ENCODE measurements at regions not wholly inside any gene's neighbourhood (a gene's known extent, or its start where the extent isn't known, plus 50 kb on each side); places are given as distances from the start of the nearest gene placed in this dataset.

- no peak for DNase-seq
- no peak overlapping the region for H3K27ac Mint-ChIP-seq
- H3K36me3 Mint-ChIP-seq (ENCODE audit: low read depth): no peaks in the 10 kb centered on the region
- H3K4me3 Mint-ChIP-seq: no peak overlapping the region
- no peaks in the 10 kb centered on the region for H3K4me1 Mint-ChIP-seq
- H3K9me3 Mint-ChIP-seq: peaks cover 11% of the 10 kb centered on the region
- ATAC-seq: no peak
- no peaks in the 10 kb centered on the region for H3K27me3 Mint-ChIP-seq
These were observed 650.8 kb downstream of the DCDC2C start for GRCh38 chr2:4354164-4354563.

DNA sequence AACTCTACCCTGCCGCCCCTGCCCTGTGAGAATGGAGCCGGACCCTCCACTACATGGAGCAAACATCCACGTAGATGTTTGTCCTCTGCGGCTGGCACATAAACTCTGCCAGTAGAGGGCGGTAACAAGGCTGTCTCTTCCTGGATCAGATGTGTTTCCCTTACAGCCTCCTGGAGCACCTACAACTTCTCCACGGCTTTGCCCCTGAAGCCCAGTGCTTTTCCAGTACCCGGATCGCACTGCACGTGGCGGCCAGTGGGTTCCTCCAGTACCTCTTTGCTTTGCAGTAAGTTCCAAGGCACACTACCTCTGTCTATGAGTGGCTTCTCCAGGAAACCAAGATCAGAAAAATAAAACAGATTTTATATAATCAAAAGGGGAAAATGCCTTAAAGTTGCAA, 651.3 kb downstream of the DCDC2C start:
- Mint-ChIP-seq H3K36me3 (ENCODE audit: low read depth) (no peaks in the 10 kb centered on the region), H3K27me3 (no peaks in the 10 kb centered on the region), H3K9me3 (peaks cover 11% of the 10 kb centered on the region), H3K4me1 (no peaks in the 10 kb centered on the region), H3K4me3 (no peak overlapping the region), H3K27ac (no peak overlapping the region)
- no peak for DNase-seq
- ATAC-seq: no peak

DNA sequence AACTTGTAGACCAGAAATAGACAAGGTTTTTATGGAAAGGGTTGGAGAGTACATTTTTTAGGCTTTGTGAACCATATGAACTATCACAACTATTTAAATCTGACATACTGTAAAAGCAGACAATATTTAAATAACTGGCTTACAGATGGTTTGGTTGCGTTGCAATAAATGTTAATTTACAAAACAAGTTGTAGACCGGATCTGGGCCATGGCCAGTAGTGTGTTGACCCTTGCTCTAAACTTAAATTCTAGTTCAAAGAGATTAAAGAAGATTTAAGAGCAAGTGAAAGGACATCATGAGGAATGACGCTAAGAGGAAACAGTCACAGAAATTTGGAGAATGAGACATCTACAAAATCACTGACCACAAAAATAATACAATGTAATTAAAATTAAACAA, 652.7 kb downstream of the DCDC2C start:
- H3K4me3 Mint-ChIP-seq: no peak overlapping the region
- H3K27me3 Mint-ChIP-seq: no peaks in the 10 kb centered on the region
- H3K4me1 Mint-ChIP-seq: no peaks in the 10 kb centered on the region
- no peaks in the 10 kb centered on the region for H3K36me3 Mint-ChIP-seq (ENCODE audit: low read depth)
- DNase-seq: no peak
- H3K27ac Mint-ChIP-seq: no peak overlapping the region
- no peak for ATAC-seq
- peaks cover 6% of the 10 kb centered on the region for H3K9me3 Mint-ChIP-seq

DNA sequence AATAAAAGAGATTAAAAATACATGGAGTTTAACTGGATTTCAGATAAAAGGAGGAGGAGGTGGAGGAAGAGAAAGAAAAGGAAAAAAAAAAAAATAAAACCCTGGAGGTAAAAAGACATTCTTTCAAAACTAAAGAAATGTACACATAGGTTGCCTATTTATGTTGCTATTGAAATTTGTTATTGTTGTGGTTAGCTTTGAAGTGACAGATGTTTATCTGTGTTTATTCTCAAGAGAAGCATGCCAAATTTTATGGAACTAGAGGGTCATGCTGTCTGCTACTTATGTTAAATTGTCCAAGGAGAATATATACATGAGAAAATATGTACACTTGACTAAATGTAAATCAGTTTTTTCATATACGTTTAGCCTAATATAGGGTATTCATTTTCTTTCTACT, 653.2 kb downstream of the DCDC2C start:
- peaks cover 6% of the 10 kb centered on the region for H3K9me3 Mint-ChIP-seq
- no peaks in the 10 kb centered on the region for H3K4me1 Mint-ChIP-seq
- DNase-seq: no peak
- no peaks in the 10 kb centered on the region for H3K36me3 Mint-ChIP-seq (ENCODE audit: low read depth)
- H3K27me3 Mint-ChIP-seq: no peaks in the 10 kb centered on the region
- ATAC-seq: no peak
- H3K27ac Mint-ChIP-seq: no peak overlapping the region
- no peak overlapping the region for H3K4me3 Mint-ChIP-seq

GRCh38 chr2:4357121-4357520, 653.7 kb downstream of the DCDC2C start:
- Mint-ChIP-seq H3K36me3 (ENCODE audit: low read depth) (no peaks in the 10 kb centered on the region), H3K27me3 (no peaks in the 10 kb centered on the region), H3K4me1 (no peaks in the 10 kb centered on the region), H3K27ac (no peak overlapping the region), H3K9me3 (peaks cover 6% of the 10 kb centered on the region), H3K4me3 (no peak overlapping the region)
- ATAC-seq (no peak), DNase-seq (no peak)

- Mint-ChIP-seq H3K36me3 (ENCODE audit: low read depth) (no peaks in the 10 kb centered on the region), H3K4me3 (no peak overlapping the region), H3K27me3 (no peaks in the 10 kb centered on the region), H3K27ac (no peak overlapping the region), H3K4me1 (no peaks in the 10 kb centered on the region), H3K9me3 (peaks cover 16% of the 10 kb centered on the region)
- DNase-seq (no peak), ATAC-seq (no peak)
These were observed 655.5 kb downstream of the DCDC2C start for GRCh38 chr2:4358837-4359236.

DNA sequence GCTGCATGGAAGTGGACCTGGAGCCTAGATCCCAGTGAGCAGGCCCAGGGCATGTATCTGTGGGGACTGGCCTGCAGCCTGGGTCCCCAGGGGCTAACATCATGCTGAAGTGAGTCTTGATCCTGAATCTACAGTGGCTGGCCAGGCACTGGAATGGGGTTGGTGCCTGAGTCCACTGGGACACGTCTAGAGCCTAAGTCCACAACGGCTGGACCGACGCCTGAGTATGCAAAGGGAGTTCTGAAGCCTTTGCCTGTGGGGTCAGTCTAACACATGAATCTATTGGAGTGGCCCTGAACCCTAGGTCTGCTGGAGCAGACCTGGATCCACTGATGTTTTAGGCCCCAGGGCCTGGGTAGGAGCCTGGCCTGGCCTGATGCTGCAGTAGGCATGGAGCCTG, 665.5 kb downstream of the DCDC2C start:
- DNase-seq (no peak), ATAC-seq (no peak)
- no peak overlapping the region for H3K27ac Mint-ChIP-seq
- H3K4me1 Mint-ChIP-seq: no peaks in the 10 kb centered on the region
- H3K27me3 Mint-ChIP-seq: no peaks in the 10 kb centered on the region
- no peak overlapping the region for H3K4me3 Mint-ChIP-seq
- no peaks in the 10 kb centered on the region for H3K36me3 Mint-ChIP-seq (ENCODE audit: low read depth)
- peaks cover 18% of the 10 kb centered on the region for H3K9me3 Mint-ChIP-seq

GRCh38 chr2:4369826-4370419, 666.5 kb downstream of the DCDC2C start:
- Mint-ChIP-seq H3K4me3 (no peak overlapping the region), H3K27ac (no peak overlapping the region), H3K4me1 (no peaks in the 10 kb centered on the region), H3K27me3 (no peaks in the 10 kb centered on the region), H3K9me3 (peaks cover 18% of the 10 kb centered on the region), H3K36me3 (ENCODE audit: low read depth) (no peaks in the 10 kb centered on the region)
- DNase-seq (no peak), ATAC-seq (no peak)

- Mint-ChIP-seq H3K36me3 (ENCODE audit: low read depth) (no peaks in the 10 kb centered on the region), H3K27ac (no peak overlapping the region), H3K27me3 (no peaks in the 10 kb centered on the region), H3K9me3 (peaks cover 18% of the 10 kb centered on the region), H3K4me1 (no peaks in the 10 kb centered on the region), H3K4me3 (no peak overlapping the region)
- no peak for ATAC-seq
- DNase-seq: no peak
These were observed 667.2 kb downstream of the DCDC2C start for GRCh38 chr2:4370422-4371090.

DNA sequence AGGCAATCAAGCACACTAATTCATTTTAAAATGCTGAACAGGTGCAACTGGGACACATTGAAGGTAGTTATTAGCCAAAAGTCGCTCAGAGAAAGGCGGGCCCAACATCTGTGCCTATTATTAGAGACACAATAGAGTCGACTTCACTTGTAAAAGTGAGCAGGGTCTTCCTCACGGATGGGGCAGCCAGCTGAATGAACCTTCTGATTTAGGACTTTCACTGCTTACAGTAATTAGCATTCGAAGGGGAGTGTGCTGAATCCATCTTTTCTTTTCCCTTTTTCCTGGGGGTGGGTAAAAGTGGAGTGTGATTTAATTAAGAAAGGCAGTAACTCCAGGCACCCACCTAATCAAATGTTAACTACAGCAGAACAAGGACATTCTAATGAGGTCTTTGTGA, 677.7 kb downstream of the DCDC2C start:
- DNase-seq (no peak), ATAC-seq (no peak)
- no peak overlapping the region for H3K4me3 Mint-ChIP-seq
- no peaks in the 10 kb centered on the region for H3K36me3 Mint-ChIP-seq (ENCODE audit: low read depth)
- H3K27ac Mint-ChIP-seq: no peak overlapping the region
- H3K9me3 Mint-ChIP-seq: peaks cover 13% of the 10 kb centered on the region
- H3K27me3 Mint-ChIP-seq: no peaks in the 10 kb centered on the region
- no peaks in the 10 kb centered on the region for H3K4me1 Mint-ChIP-seq

DNA sequence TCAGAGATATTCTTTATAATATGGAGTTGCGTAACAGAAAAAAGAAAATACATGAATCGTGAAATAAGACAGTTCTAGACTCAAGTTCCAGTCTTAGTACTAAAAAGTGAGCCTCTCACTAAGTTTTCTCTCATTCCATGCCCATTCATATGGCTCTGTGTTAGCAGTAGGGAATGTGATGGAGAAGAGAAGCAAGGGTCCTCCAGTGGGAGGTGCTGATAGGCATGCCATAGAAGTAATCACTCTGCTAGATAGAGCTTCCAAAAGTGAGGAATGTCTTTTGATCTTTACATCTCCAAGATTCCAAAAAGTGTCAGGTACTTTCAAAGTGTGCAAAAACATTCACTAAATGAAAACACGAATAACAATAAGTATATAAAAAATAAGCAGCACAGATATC, 678.4 kb downstream of the DCDC2C start:
- no peaks in the 10 kb centered on the region for H3K4me1 Mint-ChIP-seq
- H3K4me3 Mint-ChIP-seq: no peak overlapping the region
- no peak for ATAC-seq
- no peaks in the 10 kb centered on the region for H3K36me3 Mint-ChIP-seq (ENCODE audit: low read depth)
- H3K9me3 Mint-ChIP-seq: peaks cover 6% of the 10 kb centered on the region
- no peaks in the 10 kb centered on the region for H3K27me3 Mint-ChIP-seq
- no peak overlapping the region for H3K27ac Mint-ChIP-seq
- DNase-seq: no peak

- DNase-seq (no peak), ATAC-seq (no peak)
- no peak overlapping the region for H3K27ac Mint-ChIP-seq
- H3K4me3 Mint-ChIP-seq: no peak overlapping the region
- peaks cover 26% of the 10 kb centered on the region for H3K9me3 Mint-ChIP-seq
- H3K27me3 Mint-ChIP-seq: no peaks in the 10 kb centered on the region
- no peaks in the 10 kb centered on the region for H3K4me1 Mint-ChIP-seq
- H3K36me3 Mint-ChIP-seq (ENCODE audit: low read depth): no peaks in the 10 kb centered on the region
These were observed 687.6 kb downstream of the DCDC2C start for GRCh38 chr2:4391013-4391412.

DNA sequence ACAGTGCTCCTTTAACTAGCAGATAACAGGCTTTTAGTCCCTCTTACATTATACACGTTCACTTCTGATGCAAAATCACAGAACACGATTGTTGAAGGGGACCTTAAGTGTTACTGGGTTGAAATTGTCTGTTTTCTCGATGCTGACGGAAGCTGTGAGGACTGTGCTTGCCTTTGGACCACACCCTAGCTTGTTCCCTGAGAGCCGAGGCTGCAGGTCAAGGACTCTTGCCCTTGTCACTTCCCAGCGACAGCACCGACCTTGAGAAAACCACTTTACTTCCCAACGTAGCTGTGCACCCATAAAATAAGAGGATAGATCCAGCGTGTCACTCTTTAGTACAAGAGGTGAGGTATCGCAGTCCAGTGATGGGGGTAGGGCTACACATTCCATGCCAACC, 701.0 kb downstream of the DCDC2C start:
- peaks cover 6% of the 10 kb centered on the region for H3K9me3 Mint-ChIP-seq
- no peak overlapping the region for H3K4me3 Mint-ChIP-seq
- no peak overlapping the region for H3K27ac Mint-ChIP-seq
- H3K36me3 Mint-ChIP-seq (ENCODE audit: low read depth): no peaks in the 10 kb centered on the region
- H3K4me1 Mint-ChIP-seq: no peaks in the 10 kb centered on the region
- ATAC-seq (no peak), DNase-seq (no peak)
- H3K27me3 Mint-ChIP-seq: no peaks in the 10 kb centered on the region

DNA sequence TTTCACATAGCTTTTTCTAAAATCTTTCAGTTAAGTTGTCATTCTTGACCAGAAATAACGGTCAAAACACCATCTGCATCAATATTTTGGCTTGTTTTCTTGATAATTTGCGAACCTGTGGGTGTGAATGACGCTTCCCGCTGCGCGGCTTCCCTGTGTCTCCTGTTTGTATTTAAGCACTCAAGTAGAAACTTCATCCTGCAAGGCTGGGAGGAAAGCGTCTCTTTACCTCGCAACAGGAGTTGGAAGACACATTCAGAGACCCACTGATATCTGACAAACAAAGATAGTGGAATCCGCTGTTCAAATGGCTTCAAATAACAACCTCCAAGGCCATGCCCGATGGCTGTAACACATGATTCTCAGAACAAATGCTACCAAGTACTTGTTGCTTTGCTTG, 704.9 kb downstream of the DCDC2C start:
- H3K36me3 Mint-ChIP-seq (ENCODE audit: low read depth): no peaks in the 10 kb centered on the region
- ATAC-seq: no peak
- H3K4me3 Mint-ChIP-seq: no peak overlapping the region
- H3K9me3 Mint-ChIP-seq: peaks cover 15% of the 10 kb centered on the region
- H3K27me3 Mint-ChIP-seq: no peaks in the 10 kb centered on the region
- H3K27ac Mint-ChIP-seq: no peak overlapping the region
- H3K4me1 Mint-ChIP-seq: no peaks in the 10 kb centered on the region
- DNase-seq: no peak

GRCh38 chr2:4412637-4413187, 709.3 kb downstream of the DCDC2C start:
- H3K36me3 Mint-ChIP-seq (ENCODE audit: low read depth): no peaks in the 10 kb centered on the region
- no peak for DNase-seq
- H3K27ac Mint-ChIP-seq: no peak overlapping the region
- H3K9me3 Mint-ChIP-seq: peaks cover 26% of the 10 kb centered on the region
- H3K27me3 Mint-ChIP-seq: no peaks in the 10 kb centered on the region
- no peaks in the 10 kb centered on the region for H3K4me1 Mint-ChIP-seq
- H3K4me3 Mint-ChIP-seq: no peak overlapping the region
- no peak for ATAC-seq
